GM12878 (cell line): ENCODE measurements at regions not wholly inside any gene's neighbourhood (a gene's known extent, or its start where the extent isn't known, plus 50 kb on each side); places are given as distances from the start of the nearest gene placed in this dataset.

Source experiments
- ATAC-seq: fragments of 200-7000 bp; cut with Tn5 transposase; 3 replicates; pipeline ENCODE4 v1.9.1; 2020; ENCODE audit warnings: mild to moderate bottlenecking, moderate library complexity
- BruUV-seq: library from RNA; stranded (reverse); fragments of 400-500 nt; replicated peaks from 2 replicates; lab custom pipeline; 2021; lab: Mats Ljungman, UMichigan
- CTCF ChIA-PET: fragments of 300-600 bp; sonication (Branson Sonifier 250); formaldehyde crosslinking; extraction: SDS; loops from one replicate; lab custom pipeline; 2021; ENCODE audit warnings: inconsistent platforms; lab: Yijun Ruan, JAX
- POLR2A ChIA-PET: fragments of 350-600 bp; formaldehyde crosslinking; extraction: SDS; loops from one replicate; lab custom pipeline; 2021; ENCODE audit warnings: inconsistent platforms; lab: Charles Lee
- RAD21 ChIA-PET: fragments of 300-600 bp; sonication (Branson Sonifier 250); formaldehyde crosslinking; loops from one replicate; lab custom pipeline; 2023; ENCODE audit warnings: antibody characterized with exemption; ENCODE audit not compliant: unreplicated experiment; lab: Charles Lee
- SMC1A ChIA-PET: fragments of 300-600 bp; sonication (Branson Sonifier 250); formaldehyde crosslinking; loops from one replicate; lab custom pipeline; 2023; ENCODE audit not compliant: unreplicated experiment, uncharacterized antibody; lab: Charles Lee
- DNase-seq: peaks from one replicate; pipeline ENCODE4 v3.0.0-alpha.2; 2011; ENCODE audit warnings: low read depth, low spot score
- FAIRE-seq: peaks from 3 replicates; lab custom pipeline; 2011; peaks lifted over from hg19 to GRCh38; lab: Jason Lieb, UNC
- H2AFZ ChIP-seq: 2 replicates; pipeline ENCODE4 v1.6.0; 2011; ENCODE audit warnings: low read depth, low read length, control low read depth; ENCODE audit not compliant: control insufficient read depth
- H3K27ac ChIP-seq: 2 replicates; pipeline ENCODE4 v1.5.1; 2011; ENCODE audit warnings: control low read depth; ENCODE audit not compliant: control insufficient read depth, insufficient read depth
- H3K27me3 ChIP-seq, 2 experiments: replicated peaks in 1 of 2; 2 replicates each; pipeline versions ENCODE4 v1.6.0 to v1.6.1; 2011; ENCODE audit warnings: low read length in 1 of 2; ENCODE audit not compliant: control insufficient read depth in 2 of 2, insufficient read depth in 2 of 2
- H3K36me3 ChIP-seq, 2 experiments: 2 replicates each; pipeline ENCODE4 v1.5.1; 2011; ENCODE audit warnings: low read length in 1 of 2; ENCODE audit not compliant: control insufficient read depth in 2 of 2, insufficient read depth in 2 of 2
- H3K4me1 ChIP-seq: 2 replicates; pipeline ENCODE4 v1.6.1; 2011; ENCODE audit warnings: mild to moderate bottlenecking, low read length, moderate library complexity, mixed read lengths; ENCODE audit not compliant: control insufficient read depth, insufficient read depth
- H3K4me2 ChIP-seq: 2 replicates; pipeline ENCODE4 v1.6.0; 2011; ENCODE audit warnings: control low read depth; ENCODE audit not compliant: control insufficient read depth, insufficient read depth
- H3K4me3 ChIP-seq: fragments of 200-600 bp; sonication (generic); 2 replicates; pipeline ENCODE4 v1.5.1; 2016
- H3K79me2 ChIP-seq: 2 replicates; pipeline ENCODE4 v1.6.0; 2011; ENCODE audit warnings: low read length; ENCODE audit not compliant: control insufficient read depth, insufficient read depth
- H3K9ac ChIP-seq: 2 replicates; pipeline ENCODE4 v1.8.0; 2011; ENCODE audit warnings: low read length, control low read depth, mixed read lengths; ENCODE audit not compliant: control insufficient read depth, insufficient read depth
- H3K9me3 ChIP-seq: replicated peaks from 3 replicates; pipeline ENCODE4 v1.5.1; 2011; ENCODE audit warnings: mild to moderate bottlenecking, low read length; ENCODE audit not compliant: control insufficient read depth, insufficient read depth
- H4K20me1 ChIP-seq: 2 replicates; pipeline ENCODE4 v1.6.0; 2011; ENCODE audit not compliant: control insufficient read depth, insufficient read depth
- ATF7 ChIP-seq: fragments of 450-650 bp; IDR thresholded peaks from 2 replicates; pipeline ENCODE4 v1.6.1; 2016; ENCODE audit warnings: low read depth, mild to moderate bottlenecking
- CREB1 ChIP-seq: IDR thresholded peaks from 2 replicates; pipeline ENCODE4 v1.6.1; 2012; ENCODE audit warnings: low read depth, mild to moderate bottlenecking, inconsistent platforms
- PAX8 ChIP-seq: fragments of 450-650 bp; IDR thresholded peaks from 2 replicates; pipeline ENCODE4 v1.6.1; 2017; ENCODE audit warnings: mild to moderate bottlenecking, moderate library complexity
- SMARCA5 ChIP-seq: fragments of 450-650 bp; IDR thresholded peaks from 2 replicates; pipeline ENCODE4 v1.6.1; 2017; ENCODE audit warnings: mild to moderate bottlenecking
- TAF1 ChIP-seq: IDR thresholded peaks from 2 replicates; pipeline ENCODE4 v1.6.1; 2011; ENCODE audit warnings: mild to moderate bottlenecking, low read depth, low read length, borderline replicate concordance
- ZNF217 ChIP-seq: fragments of 450-650 bp; IDR thresholded peaks from 2 replicates; pipeline ENCODE4 v1.6.1; 2017; ENCODE audit warnings: antibody characterized with exemption, mild to moderate bottlenecking
- WGBS: methylation state at CpG from one replicate; pipeline ENCODE4 v1.1.6; 2016; ENCODE audit warnings: low lambda C conversion rate; ENCODE audit not compliant: insufficient replicate concordance, insufficient coverage; ENCODE audit errors: missing lambda C conversion rate; 5-methylcytosine and 5-hydroxymethylcytosine counted together
- in situ Hi-C: fragments of 300-500 bp; cut with MboI; formaldehyde crosslinking; loops from 9 replicates; pipeline ENCODE4 v1.14.3; 2018; ENCODE audit warnings: mixed read lengths
- intact Hi-C: fragments of 100-400 bp; cut with micrococcal nuclease; formaldehyde crosslinking; loops from one replicate; pipeline ENCODE4 v1.14.2; 2022; ENCODE audit not compliant: unreplicated experiment
- TF ChIP-seq, protein P1 (sequence below): fragments of 450-650 bp; IDR thresholded peaks from 2 replicates; pipeline ENCODE4 v1.6.1; 2017; ENCODE audit warnings: mild to moderate bottlenecking, moderate library complexity

DNA sequence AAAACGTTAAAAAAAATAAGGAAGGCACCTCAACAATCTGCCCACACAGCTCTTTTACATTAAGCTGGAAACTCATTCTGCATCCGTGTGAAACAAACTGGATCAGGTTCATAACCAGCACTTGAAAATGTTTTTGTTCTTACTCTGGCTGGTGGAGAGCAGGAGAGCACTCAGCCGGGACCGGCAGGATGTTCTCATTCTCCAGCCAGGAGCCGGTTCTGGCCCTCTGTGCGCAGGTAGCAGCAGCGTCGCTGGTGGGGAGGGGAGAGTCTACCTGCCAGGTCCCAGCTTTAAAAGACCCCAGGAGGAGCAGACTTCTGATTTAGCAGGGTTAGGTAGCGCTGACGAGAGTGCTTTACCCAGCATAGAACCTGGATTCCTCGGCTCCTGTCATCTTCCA is 834.9 kb upstream of the SALL3 start:
- Histone ChIP-seq H3K4me2 (no peak overlapping the region), H3K9ac (no peak overlapping the region), H3K4me3 (no peak overlapping the region), H3K9me3 (no peaks in the 10 kb centered on the region), H3K79me2 (no peaks in the 10 kb centered on the region), H3K36me3 (no peaks in the 10 kb centered on the region), H3K27ac (no peak overlapping the region), H4K20me1 (no peaks in the 10 kb centered on the region), H3K4me1 (no peaks in the 10 kb centered on the region), H3K27me3 (no peaks in the 10 kb centered on the region), H2AFZ (no peak overlapping the region)
- in situ Hi-C loops = no loop called here
- intact Hi-C loops = no loop called here
- SMC1A ChIA-PET = no interaction called here
- POLR2A ChIA-PET = no interaction called here
- WGBS = 44% methylated on average over 11 of the region's 11 CpGs
- RAD21 ChIA-PET = no interaction called here
- no peak for ATAC-seq
- CTCF ChIA-PET = no interaction called here
- no peak for DNase-seq
- TF ChIP-seq, protein P1, sequence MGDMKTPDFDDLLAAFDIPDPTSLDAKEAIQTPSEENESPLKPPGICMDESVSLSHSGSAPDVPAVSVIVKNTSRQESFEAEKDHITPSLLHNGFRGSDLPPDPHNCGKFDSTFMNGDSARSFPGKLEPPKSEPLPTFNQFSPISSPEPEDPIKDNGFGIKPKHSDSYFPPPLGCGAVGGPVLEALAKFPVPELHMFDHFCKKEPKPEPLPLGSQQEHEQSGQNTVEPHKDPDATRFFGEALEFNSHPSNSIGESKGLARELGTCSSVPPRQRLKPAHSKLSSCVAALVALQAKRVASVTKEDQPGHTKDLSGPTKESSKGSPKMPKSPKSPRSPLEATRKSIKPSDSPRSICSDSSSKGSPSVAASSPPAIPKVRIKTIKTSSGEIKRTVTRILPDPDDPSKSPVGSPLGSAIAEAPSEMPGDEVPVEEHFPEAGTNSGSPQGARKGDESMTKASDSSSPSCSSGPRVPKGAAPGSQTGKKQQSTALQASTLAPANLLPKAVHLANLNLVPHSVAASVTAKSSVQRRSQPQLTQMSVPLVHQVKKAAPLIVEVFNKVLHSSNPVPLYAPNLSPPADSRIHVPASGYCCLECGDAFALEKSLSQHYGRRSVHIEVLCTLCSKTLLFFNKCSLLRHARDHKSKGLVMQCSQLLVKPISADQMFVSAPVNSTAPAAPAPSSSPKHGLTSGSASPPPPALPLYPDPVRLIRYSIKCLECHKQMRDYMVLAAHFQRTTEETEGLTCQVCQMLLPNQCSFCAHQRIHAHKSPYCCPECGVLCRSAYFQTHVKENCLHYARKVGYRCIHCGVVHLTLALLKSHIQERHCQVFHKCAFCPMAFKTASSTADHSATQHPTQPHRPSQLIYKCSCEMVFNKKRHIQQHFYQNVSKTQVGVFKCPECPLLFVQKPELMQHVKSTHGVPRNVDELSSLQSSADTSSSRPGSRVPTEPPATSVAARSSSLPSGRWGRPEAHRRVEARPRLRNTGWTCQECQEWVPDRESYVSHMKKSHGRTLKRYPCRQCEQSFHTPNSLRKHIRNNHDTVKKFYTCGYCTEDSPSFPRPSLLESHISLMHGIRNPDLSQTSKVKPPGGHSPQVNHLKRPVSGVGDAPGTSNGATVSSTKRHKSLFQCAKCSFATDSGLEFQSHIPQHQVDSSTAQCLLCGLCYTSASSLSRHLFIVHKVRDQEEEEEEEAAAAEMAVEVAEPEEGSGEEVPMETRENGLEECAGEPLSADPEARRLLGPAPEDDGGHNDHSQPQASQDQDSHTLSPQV = no peak
- TF ChIP-seq PAX8 = no peak
- no peak for FAIRE-seq
- BruUV-seq = no TSS peak

DNA sequence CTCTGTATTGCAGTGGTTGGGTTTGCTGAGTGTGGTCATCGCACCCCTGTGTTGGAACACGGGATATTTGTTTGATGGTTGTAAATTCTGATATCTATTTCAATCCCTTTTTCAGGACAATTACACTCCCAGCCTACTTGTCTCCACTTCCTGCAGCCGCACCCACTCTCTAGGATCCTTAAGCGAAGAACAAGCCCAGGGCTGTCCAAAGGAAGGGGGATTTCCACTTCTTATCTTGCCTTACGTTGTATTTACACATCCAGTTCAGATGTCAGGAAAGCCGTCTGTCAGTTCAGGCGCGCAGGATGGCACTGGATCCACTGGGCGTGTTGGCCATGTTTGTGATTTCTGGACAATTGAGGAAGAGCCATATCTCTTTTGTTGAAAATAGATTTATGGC is 834.5 kb upstream of the SALL3 start:
- SMC1A ChIA-PET = no interaction called here
- Histone ChIP-seq H3K36me3 (no peaks in the 10 kb centered on the region), H3K79me2 (no peaks in the 10 kb centered on the region), H3K4me2 (no peak overlapping the region), H3K9me3 (no peaks in the 10 kb centered on the region), H3K4me1 (no peaks in the 10 kb centered on the region), H4K20me1 (no peaks in the 10 kb centered on the region), H3K4me3 (no peak overlapping the region), H3K9ac (no peak overlapping the region), H3K27me3 (no peaks in the 10 kb centered on the region), H3K27ac (no peak overlapping the region), H2AFZ (no peak overlapping the region)
- no peak for TF ChIP-seq CREB1
- TF ChIP-seq ZNF217 = no peak
- TF ChIP-seq SMARCA5 = no peak
- TF ChIP-seq TAF1 = no peak
- TF ChIP-seq ATF7 = no peak
- ATAC-seq (no peak), DNase-seq (no peak), FAIRE-seq (no peak)
- WGBS = 59% methylated on average over 9 of the region's 9 CpGs
- CTCF ChIA-PET = no interaction called here
- intact Hi-C loops = no loop called here
- POLR2A ChIA-PET = no interaction called here
- in situ Hi-C loops = no loop called here
- BruUV-seq = no TSS peak
- RAD21 ChIA-PET = no interaction called here
